Thymus (tissue), 11 donors: ENCODE measurements at regions not wholly inside any gene's neighbourhood (a gene's known extent, or its start where the extent isn't known, plus 50 kb on each side); places are given as distances from the start of the nearest gene placed in this dataset.
"Not testable (repeated sequence)": the region's sequence is repeated elsewhere in the genome, so short reads cannot be mapped to it uniquely, and the experiment has no call there.

Experiments used
- DNase-seq, 9 donors: peaks; one replicate each; pipeline ENCODE4 v3.0.0-alpha.2; 2013; ENCODE audit warnings: low spot score in 9 of 9, low read depth in 6 of 9, missing footprints in 1 of 9
- H3K27ac ChIP-seq, 2 donors: one replicate each; pipeline ENCODE4 v1.5.1; 2013; ENCODE audit warnings: control low read depth in 1 of 2, low read depth in 1 of 2, low read length in 1 of 2, mild to moderate bottlenecking in 1 of 2, moderate library complexity in 1 of 2
- H3K27me3 ChIP-seq, 2 donors: one replicate each; pipeline ENCODE4 v1.5.1; 2013; ENCODE audit warnings: low read length in 1 of 2; ENCODE audit not compliant: control insufficient read depth in 2 of 2, insufficient read depth in 1 of 2
- H3K36me3 ChIP-seq, 2 donors: one replicate each; pipeline ENCODE4 v1.5.1; 2013; ENCODE audit warnings: low read length in 1 of 2, mild to moderate bottlenecking in 1 of 2, moderate library complexity in 1 of 2; ENCODE audit not compliant: control insufficient read depth in 2 of 2, insufficient read depth in 2 of 2
- H3K4me1 ChIP-seq, 2 donors: one replicate each; pipeline ENCODE4 v1.5.1; 2013; ENCODE audit warnings: low read length in 2 of 2; ENCODE audit not compliant: control insufficient read depth in 2 of 2, insufficient read depth in 2 of 2
- H3K4me3 ChIP-seq, 2 donors: one replicate each; pipeline ENCODE4 v1.5.1; 2013; ENCODE audit warnings: low read length in 2 of 2, control low read depth in 1 of 2, mild to moderate bottlenecking in 1 of 2
- H3K9me3 ChIP-seq, 2 donors: one replicate each; pipeline ENCODE4 v1.5.1; 2013; ENCODE audit warnings: low read length in 1 of 2, mild to moderate bottlenecking in 1 of 2; ENCODE audit not compliant: control insufficient read depth in 2 of 2, insufficient read depth in 1 of 2
- WGBS: extraction: QIAGEN DNeasy Blood & Tissue Kit; methylation state at CpG from one replicate; pipeline ENCODE4 v1.1.7; 2013; 5-methylcytosine and 5-hydroxymethylcytosine counted together
- donor health status: healthy.

DNA sequence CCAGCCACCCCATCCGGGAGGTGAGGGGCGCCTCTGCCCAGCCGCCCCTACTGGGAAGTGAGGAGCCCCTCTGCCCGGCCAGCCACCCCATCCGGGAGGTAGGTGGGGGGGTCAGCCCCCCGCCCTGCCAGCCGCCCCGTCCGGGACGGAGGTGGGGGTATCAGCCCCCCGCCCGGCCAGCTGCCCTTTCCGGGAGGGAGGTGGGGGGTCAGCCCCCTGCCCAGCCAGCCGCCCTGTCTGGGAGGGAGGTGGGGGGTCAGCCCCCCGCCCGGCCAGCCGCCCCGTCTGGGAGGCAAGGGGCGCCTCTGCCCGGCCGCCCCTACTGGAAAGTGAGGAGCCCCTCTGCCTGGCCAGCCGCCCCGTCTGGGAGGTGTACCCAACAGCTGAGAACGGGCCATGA lies 299.4 kb upstream of the RORB start:
- 98% methylated on average over 22 of the region's 24 CpGs for WGBS
- H3K4me1 ChIP-seq, H3K27ac ChIP-seq, H3K4me3 ChIP-seq, H3K9me3 ChIP-seq, DNase-seq, H3K27me3 ChIP-seq, H3K36me3 ChIP-seq: not testable (repeated sequence)

DNA sequence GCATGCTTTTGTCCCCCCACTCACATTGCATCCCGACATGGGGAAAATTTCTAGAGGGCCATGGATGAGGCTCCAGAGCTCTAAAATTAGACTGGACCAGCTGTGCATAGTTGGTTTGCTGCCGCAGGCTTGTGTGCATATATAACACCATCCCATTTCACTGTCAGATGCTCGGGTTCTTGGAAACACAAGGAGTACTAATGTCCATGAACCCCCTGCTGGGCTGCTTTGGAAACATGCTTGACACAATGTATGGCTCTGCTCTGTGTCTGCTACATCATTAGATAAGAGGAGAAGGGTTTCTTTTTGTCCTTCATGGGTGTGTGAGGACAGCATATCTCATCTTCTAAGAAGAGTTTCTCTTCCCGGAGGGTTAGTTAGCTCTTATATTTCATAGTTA lies 292.1 kb upstream of the RORB start:
- WGBS = 94% methylated on average over 4 of the region's 4 CpGs
- no peaks in the 10 kb centered on the region for H3K36me3 ChIP-seq
- H3K4me3 ChIP-seq = no peak overlapping the region
- no peak overlapping the region for H3K27ac ChIP-seq
- H3K9me3 ChIP-seq = no peaks in the 10 kb centered on the region
- no peaks in the 10 kb centered on the region for H3K4me1 ChIP-seq
- no peaks in the 10 kb centered on the region for H3K27me3 ChIP-seq
- no peak for DNase-seq

DNA sequence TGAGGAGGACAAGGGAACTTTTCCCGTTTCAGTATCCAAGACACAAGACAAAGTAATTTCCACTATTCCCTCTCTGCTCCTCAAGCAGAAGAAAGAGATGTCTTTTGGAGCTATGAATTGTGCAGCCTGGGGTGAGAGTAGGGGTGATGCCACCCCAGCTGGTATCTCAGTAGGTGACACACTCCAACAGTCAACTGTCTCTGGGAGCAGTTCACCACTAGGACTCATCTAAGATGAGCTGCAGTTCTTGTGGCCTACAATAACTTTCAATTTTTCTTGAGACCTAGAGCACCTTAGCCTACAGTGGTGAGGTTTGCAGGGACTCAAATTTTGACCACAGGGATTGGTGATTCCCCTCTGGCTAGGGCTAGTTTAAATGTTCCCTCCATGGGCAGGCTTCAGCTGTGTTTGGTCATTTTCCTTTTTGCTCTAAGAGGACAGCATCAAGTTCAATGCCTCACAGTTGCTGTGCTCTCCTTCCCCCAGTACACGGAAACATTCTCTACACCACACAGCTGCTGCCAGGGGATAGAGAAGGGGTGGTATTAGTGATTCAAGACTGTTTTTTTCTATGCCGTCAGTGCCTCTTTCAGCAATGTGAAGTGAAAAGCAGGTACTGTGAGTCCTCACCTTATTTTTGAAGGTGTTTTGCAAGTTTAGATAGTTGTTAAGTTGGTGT lies 278.6 kb upstream of the RORB start:
- peak overlapping the region in 1 of 2 donors; percentile 70 for H3K27ac ChIP-seq
- peaks cover 0 to 13% of the 10 kb centered on the region in 2 donors for H3K4me1 ChIP-seq
- 82% methylated on average over 3 of the region's 3 CpGs for WGBS
- no peaks in the 10 kb centered on the region for H3K9me3 ChIP-seq
- H3K36me3 ChIP-seq = no peaks in the 10 kb centered on the region
- H3K4me3 ChIP-seq = no peak overlapping the region
- peak in 6 of 9 donors; percentile 28 to 79 (median 50) for DNase-seq
- H3K27me3 ChIP-seq = no peaks in the 10 kb centered on the region

DNA sequence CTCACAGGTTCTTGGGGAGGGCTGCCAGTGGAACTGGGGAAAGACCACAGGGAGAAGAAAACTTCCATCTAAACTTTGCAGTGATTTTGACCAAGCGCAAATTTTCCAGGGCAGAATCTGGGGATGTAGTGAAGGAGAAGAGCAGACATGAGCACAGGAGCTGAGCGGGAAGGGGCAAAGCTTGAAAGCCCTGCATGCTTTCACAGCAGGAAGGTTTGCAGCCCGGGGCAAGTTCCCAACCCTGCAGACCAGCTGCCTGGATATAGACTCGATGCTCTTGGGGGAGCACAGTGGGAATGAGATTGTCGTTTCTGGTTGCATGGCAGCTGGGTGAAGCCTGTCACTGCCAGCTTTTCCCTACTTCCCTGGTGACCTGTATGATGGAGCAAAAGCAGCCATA lies 276.8 kb upstream of the RORB start:
- Histone ChIP-seq H3K9me3 (no peaks in the 10 kb centered on the region), H3K4me1 (peaks cover 0 to 13% of the 10 kb centered on the region in 2 donors), H3K27ac (no peak overlapping the region), H3K4me3 (no peak overlapping the region), H3K36me3 (no peaks in the 10 kb centered on the region), H3K27me3 (no peaks in the 10 kb centered on the region)
- DNase-seq = no peak
- WGBS = 88% methylated on average over 5 of the region's 5 CpGs

DNA sequence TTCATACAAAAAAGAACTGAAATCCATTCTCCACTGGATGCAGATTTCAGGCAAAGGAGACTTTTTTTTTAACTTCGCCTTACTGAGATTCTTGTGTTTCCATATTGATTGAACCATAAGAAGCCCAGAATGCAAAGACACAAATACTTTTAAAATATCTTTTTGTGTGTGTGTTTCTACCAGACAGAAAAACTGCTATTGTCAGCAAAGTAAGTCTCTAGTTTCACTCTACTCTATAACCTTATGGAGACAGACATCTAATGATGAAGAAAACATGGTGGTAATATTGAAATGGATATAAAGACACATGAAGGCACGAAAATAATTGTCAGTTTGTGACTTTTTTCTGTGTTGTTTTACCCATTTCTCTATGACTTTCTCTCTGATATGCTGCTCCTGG lies 260.3 kb upstream of the RORB start:
- Histone ChIP-seq H3K27me3 (no peaks in the 10 kb centered on the region), H3K36me3 (no peaks in the 10 kb centered on the region), H3K9me3 (no peaks in the 10 kb centered on the region), H3K4me1 (no peaks in the 10 kb centered on the region), H3K4me3 (no peak overlapping the region), H3K27ac (no peak overlapping the region)
- 83% methylated on average over 2 of the region's 2 CpGs for WGBS
- no peak for DNase-seq

DNA sequence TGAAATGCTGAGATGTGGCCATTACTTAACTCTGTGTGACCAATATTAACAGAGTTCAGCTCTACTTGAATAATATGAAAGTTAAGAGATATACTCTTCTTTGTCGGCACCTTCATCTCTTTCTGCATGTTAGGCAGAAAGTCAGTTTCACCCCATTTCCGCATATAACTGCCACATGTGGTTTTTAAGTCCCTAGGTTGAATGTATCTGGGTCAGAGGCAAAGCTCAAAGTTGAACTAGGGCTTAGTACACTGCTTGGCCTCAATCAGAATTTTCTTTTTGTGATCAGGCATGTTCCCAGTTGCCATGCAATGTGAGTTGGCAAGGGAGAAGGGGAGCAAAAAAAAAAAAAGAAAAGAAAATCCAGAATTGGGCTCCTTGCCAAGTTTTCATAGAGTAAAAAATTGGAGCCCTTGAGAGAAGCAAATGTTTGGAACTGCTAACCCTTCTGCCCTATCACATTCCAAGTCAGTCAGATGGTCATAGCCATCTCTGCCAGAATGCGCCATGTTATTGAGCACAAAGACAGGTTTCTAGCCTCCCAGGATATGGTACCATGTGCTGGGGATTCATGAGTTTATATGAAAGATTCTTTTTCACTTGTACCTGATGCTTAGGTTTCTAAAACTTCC lies 251.2 kb upstream of the RORB start:
- Histone ChIP-seq H3K4me1 (peaks cover 4% of the 10 kb centered on the region in 2 donors), H3K36me3 (no peaks in the 10 kb centered on the region), H3K27me3 (no peaks in the 10 kb centered on the region), H3K27ac (peak overlapping the region; percentile 79 to 91), H3K9me3 (no peaks in the 10 kb centered on the region), H3K4me3 (no peak overlapping the region)
- peak; percentile 0 to 97 (median 90) for DNase-seq
- WGBS = 68% methylated on average over 3 of the region's 3 CpGs

DNA sequence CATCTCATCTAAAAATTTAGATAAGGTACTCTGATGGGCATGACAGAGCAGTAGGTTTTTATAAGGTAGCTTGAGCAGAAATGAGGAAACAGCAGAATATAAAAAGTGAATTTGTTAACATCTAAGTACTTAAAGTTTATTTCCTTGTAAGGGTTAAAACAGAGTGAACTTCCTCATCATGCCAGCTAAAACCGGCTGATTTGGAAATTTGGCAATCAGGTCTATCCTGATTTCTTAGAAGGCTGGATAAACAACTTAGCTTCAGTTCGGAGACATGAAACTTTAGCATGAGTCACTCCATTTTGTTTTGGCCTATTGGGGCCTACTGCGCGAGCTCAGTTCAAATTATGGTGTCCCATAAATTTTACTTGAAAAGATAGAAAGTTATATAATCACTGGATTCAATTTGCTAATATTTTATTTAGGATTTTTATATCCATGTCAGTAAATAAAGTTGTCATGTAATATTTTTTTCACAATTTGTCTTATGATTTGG lies 241.6 kb upstream of the RORB start:
- Histone ChIP-seq H3K9me3 (no peaks in the 10 kb centered on the region), H3K27me3 (no peaks in the 10 kb centered on the region), H3K27ac (no peak overlapping the region), H3K4me3 (no peak overlapping the region), H3K36me3 (no peaks in the 10 kb centered on the region), H3K4me1 (no peaks in the 10 kb centered on the region)
- DNase-seq = no peak
- 78% methylated on average over 4 of the region's 4 CpGs for WGBS

DNA sequence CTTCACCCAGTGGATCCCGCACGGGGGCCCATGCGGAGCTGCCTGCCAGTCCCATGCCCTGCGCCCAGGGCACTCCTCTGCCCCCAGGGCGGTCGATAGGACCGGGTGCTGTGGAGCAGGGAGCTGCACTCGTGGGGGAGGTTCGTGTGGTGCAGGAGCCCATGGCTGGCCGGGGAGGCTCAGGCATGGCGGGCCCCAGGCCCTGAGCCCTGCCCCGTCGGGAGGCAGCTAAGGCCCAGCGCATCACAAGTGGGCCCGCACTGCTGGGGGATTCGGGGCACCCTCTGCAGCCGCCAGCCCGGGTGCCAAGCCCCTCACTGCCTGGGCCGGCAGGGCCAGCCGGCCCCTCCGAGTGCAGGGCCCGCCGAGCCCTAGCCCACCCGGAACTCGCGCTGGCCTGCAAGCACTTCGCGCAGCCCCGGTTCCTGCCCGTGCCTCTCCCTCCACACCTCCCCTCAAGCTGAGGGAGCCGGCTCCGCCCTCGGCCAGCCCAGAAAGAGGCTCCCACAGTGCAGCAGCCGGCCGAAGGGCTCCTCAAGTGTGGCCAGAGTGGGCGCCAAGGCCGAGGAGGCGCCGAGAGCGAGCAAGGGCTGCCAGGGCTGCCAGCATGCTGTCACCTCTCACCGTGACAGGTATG lies 221.1 kb upstream of the RORB start:
- Histone ChIP-seq H3K27me3 (no peaks in the 10 kb centered on the region), H3K4me3 (no peak overlapping the region), H3K27ac (no peak overlapping the region), H3K4me1 (peaks cover 12 to 18% of the 10 kb centered on the region in 2 donors), H3K9me3 (peaks cover 0 to 4% of the 10 kb centered on the region in 2 donors), H3K36me3 (no peaks in the 10 kb centered on the region)
- no peak for DNase-seq
- 96% methylated on average over 41 of the region's 41 CpGs for WGBS

DNA sequence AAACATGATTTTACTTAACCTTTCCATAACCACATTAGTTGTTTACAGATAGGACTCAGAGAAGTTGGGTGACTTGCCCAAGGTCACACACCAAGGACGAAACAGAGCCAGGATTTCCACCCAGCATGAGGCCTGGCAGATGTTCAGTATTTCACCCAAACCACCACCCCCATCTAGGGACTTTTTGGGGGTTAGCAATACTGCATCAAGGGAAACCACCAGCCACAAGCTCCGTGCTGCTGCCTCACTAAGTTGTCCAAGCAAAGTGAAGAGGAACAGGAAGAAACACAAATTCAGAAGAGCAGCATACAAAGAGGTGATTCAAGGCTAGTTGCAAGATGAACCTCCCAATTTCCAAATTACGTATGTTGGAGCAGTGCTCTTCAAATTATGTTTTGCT lies 219.6 kb upstream of the RORB start:
- Histone ChIP-seq H3K4me1 (peaks cover 14 to 28% of the 10 kb centered on the region in 2 donors), H3K27ac (peak overlapping the region; percentile 21 to 59), H3K9me3 (peaks cover 0 to 4% of the 10 kb centered on the region in 2 donors), H3K4me3 (no peak overlapping the region), H3K27me3 (no peaks in the 10 kb centered on the region), H3K36me3 (no peaks in the 10 kb centered on the region)
- peak in 8 of 9 donors; percentile 26 to 95 (median 80) for DNase-seq
- WGBS = 19% methylated on average over 3 of the region's 3 CpGs
